ENCODE measurements at regions not wholly inside any gene's neighbourhood (a gene's known extent, or its start where the extent isn't known, plus 50 kb on each side); places are given as distances from the start of the nearest gene placed in this dataset.
"Not testable (repeated sequence)": the region's sequence is repeated elsewhere in the genome, so short reads cannot be mapped to it uniquely, and the experiment has no call there.

DNA sequence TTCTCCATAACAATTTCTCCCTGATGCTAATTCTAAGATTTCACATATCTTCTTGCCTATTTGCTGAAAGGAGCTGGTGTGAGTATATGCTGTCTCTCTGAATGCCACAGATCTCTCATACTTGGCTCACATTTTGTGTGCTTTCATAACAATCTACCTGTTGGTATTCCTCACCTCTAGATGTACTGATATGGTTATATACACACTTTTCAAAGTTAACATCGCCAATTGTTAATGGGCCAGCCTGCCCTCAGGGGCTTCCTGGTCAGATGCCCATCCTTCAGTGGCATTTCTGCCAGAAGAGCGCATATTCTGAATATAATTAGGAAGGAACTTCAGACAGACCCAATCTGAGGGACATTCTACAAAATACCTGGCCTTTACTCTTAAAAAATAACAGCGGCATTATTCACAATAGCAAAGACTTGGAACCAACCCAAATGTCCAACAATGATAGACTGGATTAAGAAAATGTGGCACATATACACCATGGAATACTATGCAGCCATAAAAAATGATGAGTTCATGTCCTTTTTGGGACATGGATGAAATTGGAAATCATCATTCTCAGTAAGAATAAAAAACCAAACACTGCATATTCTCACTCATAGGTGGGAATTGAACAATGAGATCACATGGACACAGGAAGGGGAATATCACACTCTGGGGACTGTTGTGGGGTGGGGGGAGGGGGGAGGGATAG lies 123.9 kb upstream of the FAT1 start:
- FAIRE-seq = not testable (repeated sequence)

DNA sequence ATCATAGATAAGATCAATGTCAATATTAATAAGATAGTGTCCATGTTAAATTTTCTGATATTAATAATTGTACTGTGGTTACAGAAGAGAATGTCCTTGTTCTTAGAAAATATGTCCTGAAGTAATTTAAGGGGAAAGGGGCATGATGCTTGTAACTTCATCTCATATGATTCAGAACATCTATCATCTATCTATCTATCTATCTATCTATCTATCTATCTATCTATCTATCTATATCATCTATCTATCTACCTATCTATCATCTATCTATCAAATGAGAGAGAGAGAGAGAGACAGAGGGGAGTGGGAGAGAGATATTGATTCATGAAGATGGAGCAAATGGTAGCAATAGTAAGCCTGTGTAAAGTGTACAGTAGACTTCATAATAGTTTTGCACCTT lies 124.8 kb upstream of the FAT1 start:
- no peak for FAIRE-seq

DNA sequence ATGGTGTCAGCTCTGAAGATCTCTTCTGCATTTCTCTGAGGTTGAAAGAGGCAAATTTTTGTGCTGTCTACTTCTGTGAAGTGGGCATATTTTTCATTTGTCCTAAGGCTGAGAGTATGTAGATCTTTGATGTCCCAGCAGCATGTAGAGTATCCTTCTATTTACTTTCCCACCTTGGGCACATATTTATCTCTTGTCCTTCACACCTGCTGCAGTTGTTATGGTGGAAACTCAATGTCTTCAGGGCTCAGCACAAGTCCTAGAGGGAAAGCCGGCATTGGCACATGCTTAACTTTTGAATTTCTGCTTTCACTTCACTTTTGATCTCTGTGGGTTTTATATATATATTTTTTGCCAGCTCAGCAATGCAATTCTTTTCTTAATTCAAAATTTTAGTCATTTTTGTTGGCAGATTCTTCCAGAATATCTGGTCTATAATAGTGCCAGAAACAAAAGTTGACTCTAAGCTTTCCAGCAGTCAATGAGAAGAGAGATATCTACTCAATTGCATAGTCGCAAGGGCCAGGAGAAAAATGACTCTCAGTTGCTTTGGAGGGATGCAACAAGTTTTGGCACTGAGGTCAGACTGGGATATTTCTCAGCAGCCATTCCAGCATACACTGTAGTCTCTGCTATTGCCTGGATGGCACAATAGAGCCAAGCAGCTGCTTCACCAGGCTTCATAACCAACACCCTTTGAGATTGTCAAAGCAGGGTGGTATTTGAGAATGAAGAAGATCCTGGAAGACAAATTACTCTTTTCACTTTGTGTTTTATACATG lies 127.8 kb upstream of the FAT1 start:
- FAIRE-seq = no peak

DNA sequence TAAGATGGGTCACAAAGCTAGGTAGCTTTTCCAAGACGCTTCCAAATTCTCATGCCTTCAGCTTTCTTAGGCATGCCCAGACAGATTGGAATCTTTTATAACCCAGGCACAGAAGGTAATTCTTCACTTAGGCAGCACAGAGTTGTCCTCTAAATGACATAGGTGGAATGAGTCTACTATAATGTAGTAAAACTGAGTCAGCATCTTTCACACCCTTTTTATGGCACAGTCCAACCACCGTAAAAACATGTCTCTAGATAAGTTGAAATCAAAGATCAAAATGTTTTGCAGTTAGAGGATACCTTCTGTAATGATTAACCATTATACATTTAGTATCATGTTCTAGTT lies 128.4 kb upstream of the FAT1 start:
- FAIRE-seq = peak; percentile 93

DNA sequence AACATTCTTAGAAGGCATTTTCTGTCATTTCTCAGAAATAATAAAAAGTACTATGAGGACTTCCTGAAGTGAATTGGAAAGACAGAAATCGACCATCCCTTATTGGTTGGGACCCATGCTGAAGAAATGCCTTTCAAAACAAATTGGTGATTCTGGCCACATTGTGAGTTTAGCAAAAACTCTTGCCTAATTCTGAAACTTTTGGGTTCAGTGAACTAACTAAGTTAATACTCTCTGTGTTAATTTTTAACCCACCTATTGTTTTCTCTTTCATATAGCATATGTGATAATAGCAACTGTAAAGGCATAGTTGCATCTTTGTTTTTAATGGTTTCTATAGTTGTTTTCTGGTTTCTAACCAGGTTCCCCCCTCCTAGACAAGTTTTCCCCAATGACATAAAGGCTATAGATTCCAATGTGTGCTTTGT lies 129.3 kb upstream of the FAT1 start:
- no peak for FAIRE-seq

DNA sequence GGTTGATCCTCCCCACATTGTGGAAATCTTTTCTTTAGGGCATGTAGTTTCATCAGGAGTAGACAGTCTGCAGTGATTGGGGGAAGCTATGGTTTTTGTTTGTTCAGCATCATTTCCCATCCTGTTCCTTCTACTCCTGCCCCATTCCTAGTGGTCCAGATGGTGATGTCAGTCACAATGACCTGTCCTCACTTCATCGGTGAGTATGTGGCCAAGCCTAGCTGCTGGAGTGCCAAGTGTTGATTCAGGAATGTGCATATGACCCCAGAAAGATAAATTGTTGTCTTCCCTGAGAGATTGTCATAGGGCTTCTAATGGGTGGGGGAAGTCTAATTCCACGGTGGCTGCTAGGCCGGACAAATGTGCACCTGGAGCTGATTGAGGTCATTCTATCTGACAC lies 130.6 kb upstream of the FAT1 start:
- no peak for FAIRE-seq

DNA sequence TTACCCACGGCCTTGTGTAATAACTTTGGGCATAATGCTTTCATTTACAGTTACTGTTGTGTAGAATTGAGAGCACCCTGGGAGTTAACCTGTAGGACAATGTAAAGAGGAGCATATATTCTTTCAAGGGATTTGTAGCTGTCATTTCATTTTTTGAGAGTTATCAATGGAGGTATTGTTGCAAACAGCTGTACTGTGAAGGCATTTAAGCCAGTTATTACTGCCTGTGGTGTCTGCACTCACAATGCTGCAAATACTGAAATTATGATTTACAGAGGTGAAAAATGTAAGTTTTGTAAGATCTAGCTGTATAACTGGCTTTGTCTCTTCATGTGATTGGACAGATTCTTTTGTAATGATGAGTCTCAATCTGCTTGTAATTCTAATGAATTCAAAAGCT lies 131.5 kb upstream of the FAT1 start:
- no peak for FAIRE-seq

DNA sequence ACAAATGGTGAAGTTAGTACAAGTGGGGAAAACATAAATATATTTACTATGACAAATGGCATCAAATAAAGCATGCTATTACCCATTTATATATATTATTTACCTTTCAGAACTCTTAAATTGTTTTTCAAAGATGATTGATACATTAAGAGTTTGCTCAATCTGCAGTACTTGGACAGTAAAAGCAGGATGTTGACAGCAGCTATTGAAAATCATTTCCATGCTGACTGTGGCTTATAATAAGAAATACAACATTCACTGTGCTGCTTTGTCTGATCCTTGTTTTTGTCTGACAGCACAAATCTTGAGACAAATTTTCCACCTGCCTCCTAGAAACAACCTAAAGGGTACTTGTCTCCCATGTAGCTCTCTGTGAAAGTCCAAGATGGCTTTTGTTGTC lies 134.1 kb upstream of the FAT1 start:
- no peak for FAIRE-seq

DNA sequence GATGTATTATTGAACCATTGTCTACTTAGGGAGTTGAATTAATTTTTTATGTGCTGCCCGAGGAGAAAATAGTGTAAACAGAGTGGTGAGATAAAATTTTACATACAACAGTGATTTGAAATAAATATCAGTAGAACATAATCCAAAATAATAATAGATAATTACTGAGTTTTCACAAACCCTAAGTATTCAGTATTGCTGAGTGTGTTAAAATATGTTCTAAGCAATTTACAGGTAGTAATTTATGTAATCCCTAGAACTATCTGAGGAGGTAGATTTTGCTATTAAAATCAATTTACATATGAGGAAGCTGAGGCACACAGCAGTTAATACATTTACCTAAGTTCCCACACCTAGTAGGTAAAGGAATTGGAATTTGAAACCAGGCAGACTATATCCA lies 134.7 kb upstream of the FAT1 start:
- no peak for FAIRE-seq

DNA sequence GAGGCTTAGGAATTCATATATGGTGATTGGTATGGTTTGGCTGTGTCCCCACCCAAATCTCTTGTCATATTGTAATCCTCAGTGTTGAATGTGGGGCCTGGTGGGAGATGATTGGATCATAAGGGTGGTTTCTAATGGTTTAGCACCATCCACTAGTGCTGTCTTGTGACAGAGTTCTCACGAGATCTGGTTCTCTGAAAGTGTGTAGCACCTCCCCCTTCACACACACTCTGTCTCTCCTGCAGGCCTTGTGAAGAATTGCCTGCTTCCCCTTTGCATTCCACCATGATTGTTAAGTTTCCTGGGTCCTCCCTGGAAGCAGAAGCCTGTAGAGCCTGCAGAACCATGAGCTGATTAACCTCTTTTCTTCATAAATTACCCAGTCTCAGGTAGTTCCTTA lies 135.8 kb upstream of the FAT1 start:
- FAIRE-seq = no peak

DNA sequence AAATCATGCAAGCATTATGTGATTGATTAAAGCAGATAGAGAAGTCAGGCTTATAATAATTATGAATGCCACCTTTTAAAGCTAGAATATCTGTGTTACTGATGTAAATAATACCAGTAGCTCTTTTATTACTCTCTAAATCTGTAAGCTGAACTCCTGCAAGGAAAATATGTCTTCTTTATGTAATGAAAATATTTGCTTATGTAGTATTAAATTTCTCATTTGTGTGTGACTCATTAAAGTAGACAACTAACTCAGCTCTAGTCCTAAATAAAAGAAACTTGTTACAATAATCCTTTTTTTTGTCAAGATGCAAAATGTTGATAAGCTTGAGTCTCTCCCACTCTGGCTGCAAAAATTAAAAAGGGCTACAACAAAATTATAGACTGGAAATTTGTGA lies 137.7 kb upstream of the FAT1 start:
- no peak for FAIRE-seq

DNA sequence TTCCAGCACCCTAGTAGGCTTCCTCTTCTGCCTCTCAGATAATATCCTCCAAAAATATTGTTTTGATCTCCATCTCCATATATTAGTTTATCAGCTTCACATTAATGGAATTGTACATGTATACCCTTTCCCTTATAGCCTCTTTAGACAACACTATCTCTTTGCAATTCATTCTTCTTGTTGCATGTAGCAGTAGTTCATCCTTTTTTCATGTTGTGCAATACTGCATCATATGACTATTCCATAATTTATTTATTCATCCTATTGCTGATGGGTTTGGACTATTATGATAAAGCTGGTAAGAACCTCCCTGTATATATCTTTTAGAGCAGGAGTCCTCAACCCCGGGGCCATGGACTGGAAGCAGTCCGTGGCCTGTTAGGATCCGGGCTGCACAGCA lies 148.2 kb upstream of the FAT1 start:
- FAIRE-seq = no peak

DNA sequence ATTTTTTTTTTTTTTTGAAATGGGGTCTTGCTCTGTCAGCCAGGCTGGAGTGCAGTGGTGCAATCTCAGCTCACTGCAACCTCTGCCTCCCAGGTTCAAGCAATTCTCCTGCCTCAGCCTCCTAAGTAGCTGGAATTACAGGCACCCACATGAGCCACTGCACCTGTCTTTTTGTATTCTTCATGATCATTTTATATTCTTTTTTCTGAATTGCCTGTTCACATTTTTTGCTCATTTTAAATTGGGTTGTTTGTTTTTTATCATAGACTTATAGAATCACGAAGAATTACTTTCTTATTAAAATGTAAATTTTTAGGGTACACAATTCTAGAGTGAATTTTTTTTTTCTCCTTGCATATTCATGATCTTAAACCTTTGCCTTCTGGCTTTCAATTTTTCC lies 149.4 kb upstream of the FAT1 start:
- FAIRE-seq = not testable (repeated sequence)

DNA sequence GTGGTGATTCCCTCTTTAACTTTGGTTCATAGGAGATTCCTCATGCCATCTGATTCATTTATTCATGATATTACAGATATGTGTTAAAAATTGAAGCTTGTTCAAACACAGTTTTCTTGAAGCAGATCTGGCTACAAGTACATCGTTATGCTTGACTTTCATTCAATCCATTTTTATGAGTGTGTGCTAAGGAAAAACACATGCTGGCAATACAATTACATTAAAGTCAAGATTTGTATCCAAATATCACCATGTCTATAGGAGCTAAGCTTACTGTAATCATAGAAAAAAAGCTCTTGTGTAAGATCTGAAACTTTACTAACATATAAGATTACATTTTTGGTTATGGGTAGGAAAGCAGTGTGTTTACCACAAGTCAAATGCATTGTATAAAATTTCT lies 151.8 kb upstream of the FAT1 start:
- no peak for FAIRE-seq

DNA sequence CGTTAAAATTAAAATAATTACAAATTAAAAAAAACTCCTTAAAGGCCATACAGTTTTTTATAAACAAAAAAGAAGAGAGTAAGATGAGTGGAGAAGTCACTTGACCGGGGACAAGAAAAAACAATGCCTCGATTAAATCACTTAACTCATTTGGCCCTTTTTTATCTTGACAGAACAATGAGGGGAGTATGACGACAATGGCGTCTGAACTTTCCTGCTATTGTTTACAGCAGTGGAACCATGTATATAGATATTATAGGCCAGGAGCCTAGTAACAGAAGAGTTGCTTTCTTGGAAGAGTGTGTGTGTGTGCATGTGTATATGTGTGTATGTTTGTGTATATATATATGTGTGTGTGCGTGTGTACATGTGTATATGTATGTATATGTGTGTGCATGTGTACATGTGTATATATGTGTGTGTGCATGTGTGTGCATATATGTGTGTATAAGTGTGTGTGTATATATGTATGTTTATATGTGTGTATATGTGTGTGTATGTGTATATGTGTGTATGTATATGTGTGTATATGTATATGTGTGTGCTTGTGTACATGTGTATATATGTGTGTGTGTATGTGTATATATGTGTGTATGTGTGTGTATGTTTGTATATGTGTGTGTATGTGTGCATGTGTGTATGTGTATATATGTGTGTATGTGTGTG lies 153.4 kb upstream of the FAT1 start:
- FAIRE-seq = no peak

DNA sequence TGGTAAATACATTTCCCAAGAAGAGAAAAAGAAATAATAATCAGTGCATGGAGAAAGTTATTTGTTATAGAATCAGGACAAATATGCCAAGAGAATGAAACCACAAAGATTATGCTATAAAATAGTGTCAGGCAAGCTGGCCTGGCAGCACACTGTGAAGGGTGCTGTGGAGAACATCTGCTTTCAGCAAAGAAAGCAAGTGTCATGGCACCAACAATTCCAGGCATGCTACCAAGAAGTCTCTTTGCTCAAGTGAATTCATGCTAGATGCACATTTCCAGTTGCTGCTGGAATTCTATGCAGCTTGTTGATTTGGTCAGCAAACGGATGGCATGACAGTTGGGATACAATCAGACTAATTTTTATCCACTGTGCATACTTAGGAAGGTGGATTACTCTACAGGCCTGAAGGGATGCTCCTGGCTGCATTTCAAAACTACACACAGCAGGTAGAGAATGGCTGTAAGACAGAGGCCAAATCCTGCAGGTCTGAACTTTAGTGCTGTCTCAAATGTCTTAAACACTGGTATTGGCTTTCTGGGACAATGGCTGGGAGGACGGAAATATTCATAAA lies 154.6 kb upstream of the FAT1 start:
- FAIRE-seq = no peak

DNA sequence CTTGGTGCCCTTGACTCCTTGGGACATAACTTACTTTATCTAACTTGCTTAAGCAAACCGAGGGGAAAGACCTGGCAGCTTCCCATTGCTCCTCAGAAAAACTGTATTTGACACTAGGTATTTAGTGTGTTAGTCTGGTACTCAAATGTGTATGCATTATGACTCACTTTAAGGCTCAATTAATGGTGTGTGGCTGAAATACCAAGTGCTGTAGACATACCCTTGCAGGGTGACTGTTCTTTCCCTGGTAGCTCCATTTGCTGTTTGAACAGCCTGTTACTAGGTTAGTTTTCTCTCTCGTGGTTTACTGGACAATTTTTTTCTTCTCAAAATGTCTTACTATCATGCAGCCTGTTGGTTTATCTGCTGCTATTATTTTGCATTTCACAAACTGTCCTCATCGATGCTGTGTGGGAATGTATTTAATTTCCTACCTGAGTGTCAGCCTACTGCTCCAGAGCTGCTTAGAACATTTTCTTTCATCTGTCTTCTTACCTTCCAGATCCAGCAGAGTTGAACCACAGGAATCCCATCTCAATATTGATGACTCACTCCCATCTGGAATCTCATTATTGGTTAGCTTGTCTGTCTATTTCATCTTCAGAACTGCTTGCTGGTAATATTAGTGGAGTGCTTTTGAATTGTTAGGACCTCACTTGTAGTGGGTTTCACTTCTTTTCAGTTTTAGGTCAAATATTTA lies 158.0 kb upstream of the FAT1 start:
- FAIRE-seq = no peak

DNA sequence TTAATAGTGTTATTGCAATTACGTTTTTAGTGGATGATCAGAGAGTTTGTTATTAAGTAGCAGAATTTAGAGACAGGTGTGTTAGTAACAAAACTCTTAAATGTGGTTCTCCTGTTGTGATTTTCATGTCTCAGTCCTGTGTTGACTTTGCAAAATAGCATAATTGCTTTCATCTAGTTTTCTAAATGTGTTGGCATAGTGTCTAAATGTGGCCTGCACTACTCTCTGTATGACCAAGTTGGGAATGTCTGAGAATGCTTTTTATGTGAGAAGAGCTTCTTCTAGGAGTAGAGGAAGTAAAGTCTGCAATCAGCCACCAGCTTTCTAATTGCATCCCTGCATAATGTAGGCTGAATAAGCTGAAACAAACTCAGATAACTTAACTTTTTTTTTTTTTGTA lies 158.6 kb upstream of the FAT1 start:
- FAIRE-seq = no peak

DNA sequence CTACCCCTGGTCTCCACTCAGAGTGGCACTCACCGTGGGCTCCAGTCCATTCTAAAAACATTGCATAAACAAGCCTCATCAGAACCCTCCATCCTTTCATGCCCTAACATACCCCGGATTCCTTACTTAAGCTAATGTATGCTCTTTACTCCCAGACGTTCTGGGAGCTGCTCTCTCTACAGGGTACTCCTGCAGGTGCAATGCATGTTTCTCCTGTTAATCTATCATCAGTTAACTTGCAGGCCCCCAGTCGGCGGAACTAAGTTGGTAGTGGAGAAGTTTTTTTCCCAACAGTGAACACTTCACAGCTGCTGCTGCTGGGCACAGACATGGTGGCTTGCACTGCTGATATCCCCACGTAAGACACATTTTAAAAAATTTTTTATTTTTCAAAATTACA lies 161.6 kb upstream of the FAT1 start:
- FAIRE-seq = no peak

DNA sequence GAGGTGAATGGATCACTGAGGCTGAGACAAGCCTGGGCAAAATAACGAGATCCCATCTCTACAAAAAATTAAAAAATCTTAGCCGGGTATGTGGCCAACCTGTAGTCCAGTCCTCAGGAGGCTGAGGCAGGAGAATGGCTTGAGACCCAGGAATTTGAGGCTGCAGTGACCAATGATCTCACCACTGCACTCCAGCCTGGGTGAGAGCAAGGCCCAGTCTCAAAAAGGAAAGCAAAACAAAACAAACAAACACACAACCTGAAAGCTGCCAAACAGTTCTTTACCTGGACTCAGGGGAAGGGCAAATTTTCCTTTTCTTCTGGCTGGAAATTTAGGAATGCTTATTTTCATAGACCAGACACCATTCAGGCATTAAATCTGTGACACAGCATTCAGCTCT lies 163.1 kb upstream of the FAT1 start:
- no peak for FAIRE-seq

DNA sequence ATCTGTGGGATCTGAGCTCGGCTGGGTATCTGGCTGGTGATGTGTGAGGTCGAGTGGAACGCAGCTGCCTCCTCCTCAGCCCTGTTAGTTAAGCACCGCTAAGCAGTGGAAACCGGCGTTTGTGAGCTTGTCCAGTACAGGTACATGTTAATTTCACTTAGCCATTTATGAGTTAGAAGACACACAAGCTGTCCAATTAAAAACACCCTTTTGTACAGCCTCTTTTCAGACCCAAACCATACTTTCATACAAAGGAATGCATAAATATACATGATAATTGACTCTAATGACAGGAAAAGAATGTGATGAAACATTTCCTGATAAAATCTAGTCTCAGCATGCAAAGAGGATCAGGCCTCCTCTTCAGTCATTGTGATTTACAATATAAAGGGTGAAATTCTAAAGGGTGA lies 163.6 kb upstream of the FAT1 start:
- no peak for FAIRE-seq

DNA sequence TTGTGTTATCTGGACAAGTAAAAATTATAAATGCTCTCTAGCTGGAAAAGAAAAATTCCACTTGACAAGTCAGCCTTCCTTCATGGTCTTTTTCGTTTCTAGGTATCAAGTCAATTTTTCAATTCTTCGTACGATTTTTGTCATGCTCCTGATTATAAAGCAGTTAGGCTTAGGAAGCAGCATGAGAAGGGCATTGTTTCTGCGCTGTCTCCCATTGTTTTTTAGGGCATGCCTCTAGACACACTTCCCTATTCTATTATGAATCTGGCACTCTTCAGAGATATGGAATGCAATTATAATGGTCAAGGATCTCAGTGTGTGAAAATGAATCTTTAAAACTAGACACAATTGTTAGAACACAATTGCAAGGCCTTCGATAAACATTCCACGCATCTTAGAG lies 164.1 kb upstream of the FAT1 start:
- no peak for FAIRE-seq
